H9 (cell line): ENCODE measurements at regions not wholly inside any gene's neighbourhood (a gene's known extent, or its start where the extent isn't known, plus 50 kb on each side); places are given as distances from the start of the nearest gene placed in this dataset.

Experiments
- DNase-seq: peaks from one replicate; pipeline ENCODE4 v3.0.0-alpha.2; 2017
- H2AFZ ChIP-seq: one replicate; pipeline ENCODE4 v1.6.1; 2013; ENCODE audit warnings: mild to moderate bottlenecking, low read length, control low read depth, moderate library complexity
- H2AK5ac ChIP-seq: 2 replicates; pipeline ENCODE4 v1.6.1; 2013; ENCODE audit warnings: low read length, control low read depth, mixed read lengths; ENCODE audit not compliant: insufficient read length
- H2BK120ac ChIP-seq: one replicate; pipeline ENCODE4 v1.6.1; 2013; ENCODE audit warnings: low read depth, mild to moderate bottlenecking, low read length, control low read depth, inconsistent platforms; ENCODE audit not compliant: poor library complexity, severe bottlenecking
- H2BK12ac ChIP-seq: 2 replicates; pipeline ENCODE4 v1.6.1; 2013; ENCODE audit warnings: low read length, control low read depth, mixed read lengths, low read depth; ENCODE audit not compliant: insufficient read length
- H2BK15ac ChIP-seq: 2 replicates; pipeline ENCODE4 v1.6.1; 2013; ENCODE audit warnings: low read depth, low read length, control low read depth
- H2BK20ac ChIP-seq: one replicate; pipeline ENCODE4 v1.6.1; 2013; ENCODE audit warnings: low read depth, mild to moderate bottlenecking, low read length, control low read depth, inconsistent platforms; ENCODE audit not compliant: poor library complexity, severe bottlenecking
- H2BK5ac ChIP-seq: 2 replicates; pipeline ENCODE4 v1.6.1; 2013; ENCODE audit warnings: low read length, control low read depth, mixed read lengths; ENCODE audit not compliant: insufficient read length
- H3K14ac ChIP-seq: 2 replicates; pipeline ENCODE4 v1.6.1; 2013; ENCODE audit warnings: low read length, control low read depth; ENCODE audit not compliant: insufficient read depth
- H3K18ac ChIP-seq: 2 replicates; pipeline ENCODE4 v1.6.1; 2013; ENCODE audit warnings: low read depth, mild to moderate bottlenecking, mixed read lengths, low read length, control low read depth; ENCODE audit not compliant: insufficient read length
- H3K23ac ChIP-seq: 2 replicates; pipeline ENCODE4 v1.6.1; 2013; ENCODE audit warnings: low read length, control low read depth, mixed read lengths, low read depth; ENCODE audit not compliant: insufficient read length
- H3K23me2 ChIP-seq: 2 replicates; pipeline ENCODE4 v1.6.1; 2013; ENCODE audit warnings: low read depth, mild to moderate bottlenecking, mixed read lengths, low read length, control low read depth; ENCODE audit not compliant: insufficient read length, poor library complexity, severe bottlenecking
- H3K27ac ChIP-seq: 2 replicates; pipeline ENCODE4 v1.5.1; 2013; ENCODE audit warnings: low read length, control low read depth, mixed read lengths, low read depth; ENCODE audit not compliant: insufficient read length
- H3K27me3 ChIP-seq: 2 replicates; pipeline ENCODE4 v1.6.1; 2013; ENCODE audit warnings: low read length, control low read depth, inconsistent platforms; ENCODE audit not compliant: insufficient read depth
- H3K4ac ChIP-seq: 2 replicates; pipeline ENCODE4 v1.6.1; 2013; ENCODE audit warnings: low read depth, mild to moderate bottlenecking, control low read depth, inconsistent platforms, low read length, moderate library complexity
- H3K4me1 ChIP-seq: 2 replicates; pipeline ENCODE4 v1.6.1; 2013; ENCODE audit warnings: low read length, control low read depth, inconsistent platforms; ENCODE audit not compliant: insufficient read depth
- H3K4me2 ChIP-seq: 2 replicates; pipeline ENCODE4 v1.6.1; 2013; ENCODE audit warnings: low read length, control low read depth, mixed read lengths; ENCODE audit not compliant: insufficient read length, insufficient read depth
- H3K56ac ChIP-seq: 2 replicates; pipeline ENCODE4 v1.6.1; 2013; ENCODE audit warnings: low read depth, mild to moderate bottlenecking, mixed read lengths, low read length, control low read depth; ENCODE audit not compliant: insufficient read length
- H3K79me1 ChIP-seq: 2 replicates; pipeline ENCODE4 v1.6.1; 2013; ENCODE audit warnings: low read depth, mild to moderate bottlenecking, moderate library complexity, low read length, control low read depth, inconsistent platforms; ENCODE audit not compliant: insufficient read depth, poor library complexity, severe bottlenecking
- H3K79me2 ChIP-seq: 2 replicates; pipeline ENCODE4 v1.6.1; 2013; ENCODE audit warnings: low read length, control low read depth, inconsistent platforms; ENCODE audit not compliant: insufficient read depth
- H3K9ac ChIP-seq: 2 replicates; pipeline ENCODE4 v1.6.1; 2013; ENCODE audit warnings: low read length, control low read depth, mixed read lengths; ENCODE audit not compliant: insufficient read length; ENCODE audit errors: extremely low read depth
- H3K9me3 ChIP-seq: one replicate; pipeline ENCODE4 v1.6.1; 2013; ENCODE audit warnings: low read depth, low read length, inconsistent platforms; ENCODE audit not compliant: control insufficient read depth
- H3T11ph ChIP-seq: one replicate; pipeline ENCODE4 v1.6.1; 2013; ENCODE audit warnings: mild to moderate bottlenecking, low read length, control low read depth, inconsistent platforms
- H4K20me1 ChIP-seq: one replicate; pipeline ENCODE4 v1.6.1; 2013; ENCODE audit not compliant: control insufficient read depth, insufficient read length, insufficient read depth
- H4K5ac ChIP-seq: 2 replicates; pipeline ENCODE4 v1.6.1; 2013; ENCODE audit warnings: low read depth, mild to moderate bottlenecking, mixed read lengths, low read length, control low read depth; ENCODE audit not compliant: insufficient read length
- H4K8ac ChIP-seq: replicated peaks from 2 replicates; pipeline ENCODE4 v1.6.1; 2013; ENCODE audit warnings: low read length, control low read depth, mixed read lengths, low read depth; ENCODE audit not compliant: insufficient read length
- H4K91ac ChIP-seq: 2 replicates; pipeline ENCODE4 v1.6.1; 2013; ENCODE audit warnings: low read depth, mild to moderate bottlenecking, moderate library complexity, mixed read lengths, low read length, control low read depth; ENCODE audit not compliant: insufficient read length
- H3K27ac Mint-ChIP-seq, 3 experiments: 2 replicates in 2 of 3; 3 replicates in 1 of 3; pipeline ENCODE4 v1.8.0; 2020 to 2021; ENCODE audit warnings: mixed read lengths in 3 of 3, mild to moderate bottlenecking in 1 of 3, moderate library complexity in 1 of 3
- H3K27me3 Mint-ChIP-seq: 2 replicates; pipeline ENCODE4 v1.8.0; 2021; ENCODE audit warnings: low read depth, mild to moderate bottlenecking, moderate library complexity, mixed read lengths
- H3K36me3 Mint-ChIP-seq, 3 experiments: 2 replicates in 2 of 3; 3 replicates in 1 of 3; pipeline ENCODE4 v1.8.0; 2020 to 2021; ENCODE audit warnings: low read depth in 3 of 3, mixed read lengths in 3 of 3; ENCODE audit not compliant: insufficient read depth in 1 of 3
- H3K4me1 Mint-ChIP-seq, 2 experiments: 2 replicates each; pipeline ENCODE4 v1.8.0; 2020; ENCODE audit warnings: mixed read lengths in 2 of 2
- H3K4me3 Mint-ChIP-seq, 2 experiments: 2 replicates in 1 of 2; 3 replicates in 1 of 2; pipeline ENCODE4 v1.8.0; 2020 to 2021; ENCODE audit warnings: mild to moderate bottlenecking in 2 of 2, mixed read lengths in 2 of 2, moderate library complexity in 1 of 2
- H3K9me3 Mint-ChIP-seq, 2 experiments: 2 replicates in 1 of 2; 3 replicates in 1 of 2; pipeline ENCODE4 v1.8.0; 2020; ENCODE audit warnings: mild to moderate bottlenecking in 2 of 2, mixed read lengths in 2 of 2, moderate library complexity in 1 of 2
- CTCF ChIP-seq: fragments of 200-600 bp; sonication (generic); conservative IDR thresholded peaks from 3 replicates; pipeline ENCODE4 v1.8.0; 2021; ENCODE audit warnings: antibody characterized with exemption, mild to moderate bottlenecking
- WGBS: extraction: QIAGEN DNeasy Blood & Tissue Kit; methylation state at CpG from one replicate; pipeline ENCODE4 v1.1.7; 2013; ENCODE audit warnings: missing lambda C conversion rate, low lambda C conversion rate, mixed read lengths; ENCODE audit not compliant: insufficient read length; ENCODE audit errors: extremely low coverage; 5-methylcytosine and 5-hydroxymethylcytosine counted together

- no peak overlapping the region for H4K5ac ChIP-seq
- no CpG with 5 or more reads among the region's 2 CpGs for WGBS
- H2BK20ac ChIP-seq, result no peak overlapping the region
- no peak overlapping the region for H3T11ph ChIP-seq
- H2AK5ac ChIP-seq, result no peak overlapping the region
- no peak overlapping the region for H2BK5ac ChIP-seq
- no peaks in the 10 kb centered on the region for H3K27me3 ChIP-seq
- no peaks in the 10 kb centered on the region for H3K36me3 Mint-ChIP-seq
- no peak overlapping the region for H3K4me3 Mint-ChIP-seq
- no peaks in the 10 kb centered on the region for H3K79me2 ChIP-seq
- H4K91ac ChIP-seq, result no peak overlapping the region
- H2AFZ ChIP-seq, result no peak overlapping the region
- H2BK120ac ChIP-seq, result no peak overlapping the region
- H3K27me3 Mint-ChIP-seq, result no peaks in the 10 kb centered on the region
- H3K4me2 ChIP-seq, result peak overlapping the region; percentile 4
- H4K20me1 ChIP-seq, result no peaks in the 10 kb centered on the region
- no peak overlapping the region for H3K56ac ChIP-seq
- no peak for DNase-seq
- no peaks in the 10 kb centered on the region for H3K23me2 ChIP-seq
- no peak overlapping the region for H3K4ac ChIP-seq
- H2BK12ac ChIP-seq, result no peak overlapping the region
- H3K9ac ChIP-seq, result no peak overlapping the region
- no peak for TF ChIP-seq CTCF
- no peaks in the 10 kb centered on the region for H3K9me3 ChIP-seq
- H3K27ac ChIP-seq, result no peak overlapping the region
- no peak overlapping the region for H3K14ac ChIP-seq
- H4K8ac ChIP-seq, result no peak overlapping the region
- peaks cover 64 to 73% of the 10 kb centered on the region in 2 experiments for H3K4me1 Mint-ChIP-seq
- peaks cover 16% of the 10 kb centered on the region; the same call in 1 of the 2 replicates for H3K4me1 ChIP-seq
- no peaks in the 10 kb centered on the region for H3K79me1 ChIP-seq
- no peak overlapping the region for H3K18ac ChIP-seq
- H3K27ac Mint-ChIP-seq, result no peak overlapping the region
- no peak overlapping the region for H3K23ac ChIP-seq
- H2BK15ac ChIP-seq, result no peak overlapping the region
- no peaks in the 10 kb centered on the region for H3K9me3 Mint-ChIP-seq
Measured at GRCh38 chr2:58974426-58974825, 733.3 kb upstream of the FANCL start.
